IMR-90 (cell line): ENCODE measurements at regions not wholly inside any gene's neighbourhood (a gene's known extent, or its start where the extent isn't known, plus 50 kb on each side); places are given as distances from the start of the nearest gene placed in this dataset.

Experiments
- ATAC-seq: fragments of 200-7000 bp; cut with Tn5 transposase; 2 replicates; pipeline ENCODE4 v1.9.1; 2020; ENCODE audit warnings: low read depth, mild to moderate bottlenecking, moderate library complexity
- BruUV-seq: library from RNA; stranded (reverse); fragments of 400-500 nt; replicated peaks from 2 replicates; lab custom pipeline; 2021; lab: Mats Ljungman, UMichigan
- CTCF ChIA-PET: fragments of 300-600 bp; formaldehyde crosslinking; extraction: SDS; loops from one replicate; lab custom pipeline; 2021; ENCODE audit warnings: antibody characterized with exemption; lab: Yijun Ruan, JAX
- POLR2A ChIA-PET: fragments of 300-600 bp; sonication (Branson Sonifier 250); formaldehyde crosslinking; loops from one replicate; lab custom pipeline; 2022; ENCODE audit warnings: antibody characterized with exemption; ENCODE audit not compliant: unreplicated experiment; lab: Charles Lee
- DNase-seq: peaks from one replicate; pipeline ENCODE4 v3.0.0; 2013
- H2AFZ ChIP-seq: replicated peaks from 2 replicates; pipeline ENCODE3; 2013; ENCODE audit warnings: low read length, mild to moderate bottlenecking; ENCODE audit not compliant: poor library complexity
- H2AK5ac ChIP-seq: 2 replicates; pipeline ENCODE4 v1.6.1; 2013; ENCODE audit warnings: low read depth, low read length, inconsistent platforms
- H2AK9ac ChIP-seq: replicated peaks from 2 replicates; pipeline ENCODE3; 2013; ENCODE audit warnings: mild to moderate bottlenecking, low read depth, low read length, moderate library complexity; ENCODE audit not compliant: poor library complexity
- H2BK120ac ChIP-seq: 2 replicates; pipeline ENCODE4 v1.6.1; 2013; ENCODE audit warnings: low read depth, low read length, inconsistent platforms
- H2BK15ac ChIP-seq: 3 replicates; pipeline ENCODE4 v1.6.1; 2013; ENCODE audit warnings: low read depth, low read length, inconsistent platforms
- H2BK20ac ChIP-seq: 2 replicates; pipeline ENCODE4 v1.6.1; 2013; ENCODE audit warnings: low read depth, mild to moderate bottlenecking, inconsistent platforms, low read length, moderate library complexity
- H2BK5ac ChIP-seq: 2 replicates; pipeline ENCODE4 v1.6.1; 2013; ENCODE audit warnings: mild to moderate bottlenecking, low read depth, low read length, inconsistent platforms; ENCODE audit not compliant: poor library complexity, severe bottlenecking
- H3K14ac ChIP-seq: replicated peaks from 2 replicates; pipeline ENCODE4 v1.6.1; 2013; ENCODE audit warnings: low read depth, low read length, inconsistent platforms
- H3K18ac ChIP-seq: 2 replicates; pipeline ENCODE4 v1.6.1; 2013; ENCODE audit warnings: low read depth, low read length, control low read depth
- H3K23ac ChIP-seq: 2 replicates; pipeline ENCODE4 v1.6.1; 2013; ENCODE audit warnings: low read depth, low read length, inconsistent platforms
- H3K27ac ChIP-seq: 2 replicates; pipeline ENCODE4 v1.5.1; 2013; ENCODE audit warnings: mild to moderate bottlenecking, control low read depth, low read length; ENCODE audit not compliant: insufficient read depth
- H3K27me3 ChIP-seq: 2 replicates; pipeline ENCODE4 v1.6.1; 2013; ENCODE audit warnings: low read length; ENCODE audit not compliant: control insufficient read depth, insufficient read depth
- H3K36me3 ChIP-seq: 2 replicates; pipeline ENCODE4 v1.6.1; 2013; ENCODE audit warnings: low read length, mixed read lengths; ENCODE audit not compliant: control insufficient read depth, insufficient read depth
- H3K4ac ChIP-seq: 2 replicates; pipeline ENCODE4 v1.6.1; 2013; ENCODE audit warnings: low read depth, low read length, inconsistent platforms
- H3K4me1 ChIP-seq: 2 replicates; pipeline ENCODE4 v1.6.1; 2013; ENCODE audit warnings: low read length, mixed read lengths; ENCODE audit not compliant: control insufficient read depth, insufficient read depth
- H3K4me2 ChIP-seq: 2 replicates; pipeline ENCODE4 v1.6.1; 2013; ENCODE audit warnings: low read depth, mild to moderate bottlenecking, control low read depth, low read length, moderate library complexity
- H3K4me3 ChIP-seq: 2 replicates; pipeline ENCODE4 v1.5.1; 2013; ENCODE audit warnings: low read depth, mild to moderate bottlenecking, control low read depth, low read length, moderate library complexity; ENCODE audit not compliant: insufficient read depth
- H3K56ac ChIP-seq: 2 replicates; pipeline ENCODE4 v1.6.1; 2013; ENCODE audit warnings: low read length, inconsistent platforms; ENCODE audit not compliant: insufficient read depth; ENCODE audit errors: extremely low read depth
- H3K79me1 ChIP-seq, 2 experiments: 2 replicates each; pipeline ENCODE4 v1.6.1; 2013; ENCODE audit warnings: low read length in 2 of 2, inconsistent platforms in 1 of 2, low read depth in 1 of 2
- H3K9ac ChIP-seq: 2 replicates; pipeline ENCODE4 v1.6.1; 2013; ENCODE audit warnings: low read depth, low read length, control low read depth
- H3K9me1 ChIP-seq: 2 replicates; pipeline ENCODE4 v1.6.1; 2013; ENCODE audit warnings: low read length, inconsistent platforms; ENCODE audit not compliant: insufficient read depth
- H3K9me3 ChIP-seq: 2 replicates; pipeline ENCODE4 v1.6.1; 2013; ENCODE audit warnings: low read length; ENCODE audit not compliant: control insufficient read depth, insufficient read depth
- H4K20me1 ChIP-seq: 2 replicates; pipeline ENCODE4 v1.6.1; 2013; ENCODE audit warnings: low read length, inconsistent platforms; ENCODE audit not compliant: insufficient read depth
- H4K5ac ChIP-seq: 2 replicates; pipeline ENCODE4 v1.6.1; 2013; ENCODE audit warnings: mild to moderate bottlenecking, low read depth, low read length, control low read depth
- H4K8ac ChIP-seq, 2 experiments: 2 replicates each; pipeline ENCODE4 v1.6.1; 2013; ENCODE audit warnings: low read depth in 2 of 2, low read length in 2 of 2, control low read depth in 1 of 2, inconsistent platforms in 1 of 2
- H4K91ac ChIP-seq: 2 replicates; pipeline ENCODE4 v1.6.1; 2013; ENCODE audit warnings: low read depth, low read length, inconsistent platforms; ENCODE audit not compliant: insufficient read depth
- CHD1 ChIP-seq: IDR thresholded peaks from 2 replicates; pipeline ENCODE4 v1.6.1; 2012; ENCODE audit warnings: low read depth, low read length, improper control_type of control experiment
- FOS ChIP-seq: fragments of 150-350 bp; IDR thresholded peaks from 2 replicates; pipeline ENCODE4 v1.6.1; 2016; ENCODE audit warnings: low read depth, low read length
- MAFK ChIP-seq: IDR thresholded peaks from 2 replicates; pipeline ENCODE4 v1.6.1; 2012; ENCODE audit warnings: low read depth, low read length, improper control_type of control experiment
- POLR2A ChIP-seq: IDR thresholded peaks from 2 replicates; pipeline ENCODE4 v1.6.1; 2012; ENCODE audit warnings: mild to moderate bottlenecking, low read depth, low read length
- RAD21 ChIP-seq: IDR thresholded peaks from 2 replicates; pipeline ENCODE4 v1.6.1; 2012; ENCODE audit warnings: low read length, improper control_type of control experiment
- RCOR1 ChIP-seq: IDR thresholded peaks from 2 replicates; pipeline ENCODE4 v1.6.1; 2012; ENCODE audit warnings: mild to moderate bottlenecking, low read length, improper control_type of control experiment; ENCODE audit not compliant: insufficient replicate concordance
- SMC3 ChIP-seq: fragments of 150-350 bp; IDR thresholded peaks from 2 replicates; pipeline ENCODE4 v1.6.1; 2016; ENCODE audit warnings: low read depth, mild to moderate bottlenecking, antibody characterized with exemption, low read length, moderate library complexity
- WGBS, 2 experiments: methylation state at CpG; one replicate each; pipeline versions ENCODE4 v1.1.5 to v1.1.7; 2013; ENCODE audit warnings: missing lambda C conversion rate in 2 of 2; ENCODE audit not compliant: insufficient read length in 1 of 2; ENCODE audit errors: extremely low coverage in 2 of 2; 5-methylcytosine and 5-hydroxymethylcytosine counted together
- dilution Hi-C: fragments of 300-500 bp; cut with HindIII; formaldehyde crosslinking; loops from one replicate; pipeline ENCODE4 v1.14.3; 2018; ENCODE audit warnings: low sequenced_read_pairs; ENCODE audit not compliant: unreplicated experiment
- in situ Hi-C: fragments of 300-500 bp; cut with MboI; formaldehyde crosslinking; loops from 3 replicates; pipeline ENCODE4 v1.14.3; 2019; ENCODE audit warnings: low sequenced_read_pairs, inconsistent platforms, mixed read lengths
- intact Hi-C: fragments of 100-400 bp; cut with micrococcal nuclease; formaldehyde crosslinking; loops from 2 replicates; pipeline ENCODE4 v1.10.0; 2022
- TF ChIP-seq, protein P1 (sequence below): fragments of 150-350 bp; IDR thresholded peaks from 2 replicates; pipeline ENCODE4 v1.6.1; 2016; ENCODE audit warnings: low read depth, mild to moderate bottlenecking, low read length, moderate library complexity, borderline replicate concordance
- TF ChIP-seq, protein P2 (sequence below): fragments of 150-350 bp; IDR thresholded peaks from 2 replicates; pipeline ENCODE4 v1.6.1; 2017; ENCODE audit warnings: mild to moderate bottlenecking, antibody characterized with exemption, low read length, low read depth

DNA sequence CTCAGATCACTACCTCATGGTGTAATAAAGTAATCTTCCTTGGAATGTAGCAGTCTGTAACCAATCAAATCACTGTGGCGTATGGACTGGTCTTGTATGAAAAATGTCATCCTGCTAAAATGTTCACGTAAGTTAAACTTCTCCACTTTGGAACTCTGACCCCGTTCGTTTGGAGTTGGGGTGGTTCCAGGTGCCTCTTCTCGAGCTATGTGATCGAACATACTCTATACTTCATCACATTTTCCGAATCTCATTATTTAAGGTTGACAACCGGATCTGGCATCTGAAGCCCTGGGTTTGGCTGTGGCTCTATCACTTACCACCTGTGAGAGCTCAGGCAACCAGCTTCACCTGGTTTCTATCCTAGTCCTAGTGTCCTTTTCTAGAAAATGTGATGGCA, 148.0 kb upstream of the MYCN start:
- ChIA-PET POLR2A (no interaction called here), CTCF (interaction anchor here (0.6 kb wide), 1 partner anchor 106 kb away, joined by 4 read pairs; no protein-coding TSS in a partner anchor)
- Histone ChIP-seq H3K79me1 (no peaks in the 10 kb centered on the region), H4K91ac (no peak overlapping the region), H3K4me1 (no peaks in the 10 kb centered on the region), H2AK5ac (no peak overlapping the region), H2BK5ac (no peak overlapping the region), H4K20me1 (no peaks in the 10 kb centered on the region), H3K56ac (no peak overlapping the region), H2AK9ac (no peak overlapping the region), H3K27me3 (no peaks in the 10 kb centered on the region), H3K9ac (no peak overlapping the region), H3K4ac (no peak overlapping the region), H2BK20ac (no peak overlapping the region), H4K5ac (no peak overlapping the region), H3K27ac (no peak overlapping the region), H4K8ac (no peak overlapping the region), H3K23ac (no peak overlapping the region), H3K4me2 (no peak overlapping the region), H3K4me3 (no peak overlapping the region), H2BK120ac (no peak overlapping the region), H2BK15ac (no peak overlapping the region), H3K36me3 (no peaks in the 10 kb centered on the region), H2AFZ (no peak overlapping the region), H3K9me1 (no peaks in the 10 kb centered on the region), H3K9me3 (peaks cover 24% of the 10 kb centered on the region; the same call in 1 of the 2 replicates), H3K14ac (no peak overlapping the region), H3K18ac (no peak overlapping the region)
- BruUV-seq, result no TSS peak
- intact Hi-C loops (no loop called here), in situ Hi-C loops (no loop called here), dilution Hi-C loops (no loop called here)
- ATAC-seq, result no peak
- no peak for DNase-seq
- no CpG with 5 or more reads among the region's 8 CpGs for WGBS, 2 experiments
- TF ChIP-seq FOS, result no peak
- TF ChIP-seq POLR2A, result no peak
- no peak for TF ChIP-seq SMC3
- TF ChIP-seq, protein P1, sequence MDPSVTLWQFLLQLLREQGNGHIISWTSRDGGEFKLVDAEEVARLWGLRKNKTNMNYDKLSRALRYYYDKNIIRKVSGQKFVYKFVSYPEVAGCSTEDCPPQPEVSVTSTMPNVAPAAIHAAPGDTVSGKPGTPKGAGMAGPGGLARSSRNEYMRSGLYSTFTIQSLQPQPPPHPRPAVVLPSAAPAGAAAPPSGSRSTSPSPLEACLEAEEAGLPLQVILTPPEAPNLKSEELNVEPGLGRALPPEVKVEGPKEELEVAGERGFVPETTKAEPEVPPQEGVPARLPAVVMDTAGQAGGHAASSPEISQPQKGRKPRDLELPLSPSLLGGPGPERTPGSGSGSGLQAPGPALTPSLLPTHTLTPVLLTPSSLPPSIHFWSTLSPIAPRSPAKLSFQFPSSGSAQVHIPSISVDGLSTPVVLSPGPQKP, result no peak
- no peak for TF ChIP-seq CHD1
- no peak for TF ChIP-seq MAFK
- TF ChIP-seq, protein P2, sequence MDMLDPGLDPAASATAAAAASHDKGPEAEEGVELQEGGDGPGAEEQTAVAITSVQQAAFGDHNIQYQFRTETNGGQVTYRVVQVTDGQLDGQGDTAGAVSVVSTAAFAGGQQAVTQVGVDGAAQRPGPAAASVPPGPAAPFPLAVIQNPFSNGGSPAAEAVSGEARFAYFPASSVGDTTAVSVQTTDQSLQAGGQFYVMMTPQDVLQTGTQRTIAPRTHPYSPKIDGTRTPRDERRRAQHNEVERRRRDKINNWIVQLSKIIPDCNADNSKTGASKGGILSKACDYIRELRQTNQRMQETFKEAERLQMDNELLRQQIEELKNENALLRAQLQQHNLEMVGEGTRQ, result no peak
- TF ChIP-seq RAD21, result no peak
- TF ChIP-seq RCOR1, result no peak
